H9 (cell line): ENCODE measurements at regions not wholly inside any gene's neighbourhood (a gene's known extent, or its start where the extent isn't known, plus 50 kb on each side); places are given as distances from the start of the nearest gene placed in this dataset.

Experiments used
- DNase-seq: peaks from one replicate; pipeline ENCODE4 v3.0.0-alpha.2; 2017
- H2AFZ ChIP-seq: one replicate; pipeline ENCODE4 v1.6.1; 2013; ENCODE audit warnings: mild to moderate bottlenecking, low read length, control low read depth, moderate library complexity
- H2AK5ac ChIP-seq: 2 replicates; pipeline ENCODE4 v1.6.1; 2013; ENCODE audit warnings: low read length, control low read depth, mixed read lengths; ENCODE audit not compliant: insufficient read length
- H2BK120ac ChIP-seq: one replicate; pipeline ENCODE4 v1.6.1; 2013; ENCODE audit warnings: low read depth, mild to moderate bottlenecking, low read length, control low read depth, inconsistent platforms; ENCODE audit not compliant: poor library complexity, severe bottlenecking
- H2BK12ac ChIP-seq: 2 replicates; pipeline ENCODE4 v1.6.1; 2013; ENCODE audit warnings: low read length, control low read depth, mixed read lengths, low read depth; ENCODE audit not compliant: insufficient read length
- H2BK15ac ChIP-seq: 2 replicates; pipeline ENCODE4 v1.6.1; 2013; ENCODE audit warnings: low read depth, low read length, control low read depth
- H2BK20ac ChIP-seq: one replicate; pipeline ENCODE4 v1.6.1; 2013; ENCODE audit warnings: low read depth, mild to moderate bottlenecking, low read length, control low read depth, inconsistent platforms; ENCODE audit not compliant: poor library complexity, severe bottlenecking
- H2BK5ac ChIP-seq: 2 replicates; pipeline ENCODE4 v1.6.1; 2013; ENCODE audit warnings: low read length, control low read depth, mixed read lengths; ENCODE audit not compliant: insufficient read length
- H3K14ac ChIP-seq: 2 replicates; pipeline ENCODE4 v1.6.1; 2013; ENCODE audit warnings: low read length, control low read depth; ENCODE audit not compliant: insufficient read depth
- H3K18ac ChIP-seq: 2 replicates; pipeline ENCODE4 v1.6.1; 2013; ENCODE audit warnings: low read depth, mild to moderate bottlenecking, mixed read lengths, low read length, control low read depth; ENCODE audit not compliant: insufficient read length
- H3K23ac ChIP-seq: 2 replicates; pipeline ENCODE4 v1.6.1; 2013; ENCODE audit warnings: low read length, control low read depth, mixed read lengths, low read depth; ENCODE audit not compliant: insufficient read length
- H3K23me2 ChIP-seq: 2 replicates; pipeline ENCODE4 v1.6.1; 2013; ENCODE audit warnings: low read depth, mild to moderate bottlenecking, mixed read lengths, low read length, control low read depth; ENCODE audit not compliant: insufficient read length, poor library complexity, severe bottlenecking
- H3K27ac ChIP-seq: 2 replicates; pipeline ENCODE4 v1.5.1; 2013; ENCODE audit warnings: low read length, control low read depth, mixed read lengths, low read depth; ENCODE audit not compliant: insufficient read length
- H3K27me3 ChIP-seq: 2 replicates; pipeline ENCODE4 v1.6.1; 2013; ENCODE audit warnings: low read length, control low read depth, inconsistent platforms; ENCODE audit not compliant: insufficient read depth
- H3K4ac ChIP-seq: 2 replicates; pipeline ENCODE4 v1.6.1; 2013; ENCODE audit warnings: low read depth, mild to moderate bottlenecking, control low read depth, inconsistent platforms, low read length, moderate library complexity
- H3K4me1 ChIP-seq: 2 replicates; pipeline ENCODE4 v1.6.1; 2013; ENCODE audit warnings: low read length, control low read depth, inconsistent platforms; ENCODE audit not compliant: insufficient read depth
- H3K4me2 ChIP-seq: 2 replicates; pipeline ENCODE4 v1.6.1; 2013; ENCODE audit warnings: low read length, control low read depth, mixed read lengths; ENCODE audit not compliant: insufficient read length, insufficient read depth
- H3K56ac ChIP-seq: 2 replicates; pipeline ENCODE4 v1.6.1; 2013; ENCODE audit warnings: low read depth, mild to moderate bottlenecking, mixed read lengths, low read length, control low read depth; ENCODE audit not compliant: insufficient read length
- H3K79me1 ChIP-seq: 2 replicates; pipeline ENCODE4 v1.6.1; 2013; ENCODE audit warnings: low read depth, mild to moderate bottlenecking, moderate library complexity, low read length, control low read depth, inconsistent platforms; ENCODE audit not compliant: insufficient read depth, poor library complexity, severe bottlenecking
- H3K79me2 ChIP-seq: 2 replicates; pipeline ENCODE4 v1.6.1; 2013; ENCODE audit warnings: low read length, control low read depth, inconsistent platforms; ENCODE audit not compliant: insufficient read depth
- H3K9ac ChIP-seq: 2 replicates; pipeline ENCODE4 v1.6.1; 2013; ENCODE audit warnings: low read length, control low read depth, mixed read lengths; ENCODE audit not compliant: insufficient read length; ENCODE audit errors: extremely low read depth
- H3K9me3 ChIP-seq: one replicate; pipeline ENCODE4 v1.6.1; 2013; ENCODE audit warnings: low read depth, low read length, inconsistent platforms; ENCODE audit not compliant: control insufficient read depth
- H3T11ph ChIP-seq: one replicate; pipeline ENCODE4 v1.6.1; 2013; ENCODE audit warnings: mild to moderate bottlenecking, low read length, control low read depth, inconsistent platforms
- H4K20me1 ChIP-seq: one replicate; pipeline ENCODE4 v1.6.1; 2013; ENCODE audit not compliant: control insufficient read depth, insufficient read length, insufficient read depth
- H4K5ac ChIP-seq: 2 replicates; pipeline ENCODE4 v1.6.1; 2013; ENCODE audit warnings: low read depth, mild to moderate bottlenecking, mixed read lengths, low read length, control low read depth; ENCODE audit not compliant: insufficient read length
- H4K8ac ChIP-seq: replicated peaks from 2 replicates; pipeline ENCODE4 v1.6.1; 2013; ENCODE audit warnings: low read length, control low read depth, mixed read lengths, low read depth; ENCODE audit not compliant: insufficient read length
- H4K91ac ChIP-seq: 2 replicates; pipeline ENCODE4 v1.6.1; 2013; ENCODE audit warnings: low read depth, mild to moderate bottlenecking, moderate library complexity, mixed read lengths, low read length, control low read depth; ENCODE audit not compliant: insufficient read length
- H3K27ac Mint-ChIP-seq, 3 experiments: 2 replicates in 2 of 3; 3 replicates in 1 of 3; pipeline ENCODE4 v1.8.0; 2020 to 2021; ENCODE audit warnings: mixed read lengths in 3 of 3, mild to moderate bottlenecking in 1 of 3, moderate library complexity in 1 of 3
- H3K27me3 Mint-ChIP-seq: 2 replicates; pipeline ENCODE4 v1.8.0; 2021; ENCODE audit warnings: low read depth, mild to moderate bottlenecking, moderate library complexity, mixed read lengths
- H3K36me3 Mint-ChIP-seq, 3 experiments: 2 replicates in 2 of 3; 3 replicates in 1 of 3; pipeline ENCODE4 v1.8.0; 2020 to 2021; ENCODE audit warnings: low read depth in 3 of 3, mixed read lengths in 3 of 3; ENCODE audit not compliant: insufficient read depth in 1 of 3
- H3K4me1 Mint-ChIP-seq, 2 experiments: 2 replicates each; pipeline ENCODE4 v1.8.0; 2020; ENCODE audit warnings: mixed read lengths in 2 of 2
- H3K4me3 Mint-ChIP-seq, 2 experiments: 2 replicates in 1 of 2; 3 replicates in 1 of 2; pipeline ENCODE4 v1.8.0; 2020 to 2021; ENCODE audit warnings: mild to moderate bottlenecking in 2 of 2, mixed read lengths in 2 of 2, moderate library complexity in 1 of 2
- H3K9me3 Mint-ChIP-seq, 2 experiments: 2 replicates in 1 of 2; 3 replicates in 1 of 2; pipeline ENCODE4 v1.8.0; 2020; ENCODE audit warnings: mild to moderate bottlenecking in 2 of 2, mixed read lengths in 2 of 2, moderate library complexity in 1 of 2
- CTCF ChIP-seq: fragments of 200-600 bp; sonication (generic); conservative IDR thresholded peaks from 3 replicates; pipeline ENCODE4 v1.8.0; 2021; ENCODE audit warnings: antibody characterized with exemption, mild to moderate bottlenecking
- WGBS: extraction: QIAGEN DNeasy Blood & Tissue Kit; methylation state at CpG from one replicate; pipeline ENCODE4 v1.1.7; 2013; ENCODE audit warnings: missing lambda C conversion rate, low lambda C conversion rate, mixed read lengths; ENCODE audit not compliant: insufficient read length; ENCODE audit errors: extremely low coverage; 5-methylcytosine and 5-hydroxymethylcytosine counted together

- H3K9me3 ChIP-seq: no peaks in the 10 kb centered on the region
- H3K27me3 ChIP-seq: no peaks in the 10 kb centered on the region
- H2BK5ac ChIP-seq: no peak overlapping the region
- H3K4me2 ChIP-seq: no peak overlapping the region
- DNase-seq: no peak
- H3K18ac ChIP-seq: no peak overlapping the region
- peak; percentile 26; the same call in 1 of the 3 replicates for TF ChIP-seq CTCF
- peaks cover 16 to 18% of the 10 kb centered on the region in 2 experiments for H3K9me3 Mint-ChIP-seq
- no peak overlapping the region for H2BK12ac ChIP-seq
- H4K8ac ChIP-seq: no peak overlapping the region
- peaks cover 4 to 12% of the 10 kb centered on the region in 2 experiments for H3K4me1 Mint-ChIP-seq
- H3K4me1 ChIP-seq: peaks cover 2% of the 10 kb centered on the region; the same call in 1 of the 2 replicates
- H3K79me1 ChIP-seq: no peaks in the 10 kb centered on the region
- no peak overlapping the region for H2BK15ac ChIP-seq
- no peak overlapping the region for H3K4ac ChIP-seq
- H3K9ac ChIP-seq: no peak overlapping the region
- no peak overlapping the region for H2BK20ac ChIP-seq
- H4K91ac ChIP-seq: no peak overlapping the region
- H3K56ac ChIP-seq: no peak overlapping the region
- no peak overlapping the region for H3K4me3 Mint-ChIP-seq
- H3K27ac ChIP-seq: no peak overlapping the region
- WGBS: no CpG with 5 or more reads among the region's 9 CpGs
- no peak overlapping the region for H3K14ac ChIP-seq
- H4K5ac ChIP-seq: no peak overlapping the region
- H3K23ac ChIP-seq: no peak overlapping the region
- no peaks in the 10 kb centered on the region for H3K79me2 ChIP-seq
- no peak overlapping the region for H3T11ph ChIP-seq
- H3K23me2 ChIP-seq: no peaks in the 10 kb centered on the region
- H4K20me1 ChIP-seq: no peaks in the 10 kb centered on the region
- no peak overlapping the region for H2AK5ac ChIP-seq
- no peak overlapping the region; a peak in 1 of 7 replicates for H3K27ac Mint-ChIP-seq
- H3K27me3 Mint-ChIP-seq: no peaks in the 10 kb centered on the region
- H2BK120ac ChIP-seq: no peak overlapping the region
- no peak overlapping the region for H2AFZ ChIP-seq
- peaks cover 10 to 22% (median 12%) of the 10 kb centered on the region in 3 experiments for H3K36me3 Mint-ChIP-seq
These were observed 650.5 kb upstream of the MKI67 start for GRCh38 chr10:128776673-128777252.
